ENCODE measurements at regions not wholly inside any gene's neighbourhood (a gene's known extent, or its start where the extent isn't known, plus 50 kb on each side); places are given as distances from the start of the nearest gene placed in this dataset.

GRCh38 chr4:56123547-56123946, 174.8 kb downstream of the CEP135 start:
- H3K27me3 ChIP-seq (replicated peaks; ENCODE audit: insufficient read depth, low read depth, low read length, poor library complexity) = no peaks in the 10 kb centered on the region

GRCh38 chr4:56123051-56123450, 174.3 kb downstream of the CEP135 start:
- ChIA-PET POLR2A (ENCODE audit: low non-redundant PET) (no interaction called here), CTCF (no interaction called here)
- H3K27ac ChIP-seq (ENCODE audit: low read depth, low read length, poor library complexity, severe bottlenecking) = no peak overlapping the region
- H3K4me1 ChIP-seq (ENCODE audit: insufficient read depth, low read length, poor library complexity, severe bottlenecking) = peaks cover 3% of the 10 kb centered on the region
- no peaks in the 10 kb centered on the region for H3K36me3 ChIP-seq (ENCODE audit: insufficient read depth, low read length, poor library complexity, severe bottlenecking)
- intact Hi-C loops (cut with micrococcal nuclease; ENCODE audit: unreplicated experiment) = no loop called here
- DNase-seq (ENCODE audit: low spot score) = no peak
- TF ChIP-seq CTCF (conservative IDR thresholded peaks at IDR 0.05; ENCODE audit: low read depth, low read length) = no peak
- no peak for TF ChIP-seq EZH2 (IDR thresholded peaks at IDR 0.05; ENCODE audit: borderline replicate concordance, low read depth, low read length, poor library complexity, severe bottlenecking)
- H3K27me3 ChIP-seq (replicated peaks; ENCODE audit: insufficient read depth, low read depth, low read length, poor library complexity) = no peaks in the 10 kb centered on the region
- BruUV-seq (replicated peaks) = no TSS peak
- H3K9me3 ChIP-seq (ENCODE audit: low read depth, low read length, poor library complexity, severe bottlenecking) = no peaks in the 10 kb centered on the region
- no peak overlapping the region for H3K4me3 ChIP-seq (ENCODE audit: low read depth, low read length, poor library complexity, severe bottlenecking)

More at GRCh38 chr4:56123547-56123946, 174.8 kb downstream of the CEP135 start:
- no peak for DNase-seq (ENCODE audit: low spot score)
- Histone ChIP-seq H3K4me3 (ENCODE audit: low read depth, low read length, poor library complexity, severe bottlenecking) (no peak overlapping the region), H3K36me3 (ENCODE audit: insufficient read depth, low read length, poor library complexity, severe bottlenecking) (no peaks in the 10 kb centered on the region), H3K4me1 (ENCODE audit: insufficient read depth, low read length, poor library complexity, severe bottlenecking) (peaks cover 5% of the 10 kb centered on the region), H3K9me3 (ENCODE audit: low read depth, low read length, poor library complexity, severe bottlenecking) (no peaks in the 10 kb centered on the region), H3K27ac (ENCODE audit: low read depth, low read length, poor library complexity, severe bottlenecking) (no peak overlapping the region)
- ChIA-PET POLR2A (ENCODE audit: low non-redundant PET) (no interaction called here), CTCF (no interaction called here)
- no peak for TF ChIP-seq EZH2 (IDR thresholded peaks at IDR 0.05; ENCODE audit: borderline replicate concordance, low read depth, low read length, poor library complexity, severe bottlenecking)
- no peak for TF ChIP-seq CTCF (conservative IDR thresholded peaks at IDR 0.05; ENCODE audit: low read depth, low read length)
- no TSS peak for BruUV-seq (replicated peaks)
- intact Hi-C loops (cut with micrococcal nuclease; ENCODE audit: unreplicated experiment) = no loop called here

GRCh38 chr4:56118845-56119244, 170.1 kb downstream of the CEP135 start:
- no peak for DNase-seq (ENCODE audit: low spot score)
- H3K4me3 ChIP-seq (ENCODE audit: low read depth, low read length, poor library complexity, severe bottlenecking) = no peak overlapping the region
- BruUV-seq (replicated peaks) = no TSS peak
- no peak overlapping the region for H3K27ac ChIP-seq (ENCODE audit: low read depth, low read length, poor library complexity, severe bottlenecking)
- ChIA-PET POLR2A (ENCODE audit: low non-redundant PET) (no interaction called here), CTCF (no interaction called here)
- H3K27me3 ChIP-seq (replicated peaks; ENCODE audit: insufficient read depth, low read depth, low read length, poor library complexity) = no peaks in the 10 kb centered on the region
- TF ChIP-seq EZH2 (IDR thresholded peaks at IDR 0.05; ENCODE audit: borderline replicate concordance, low read depth, low read length, poor library complexity, severe bottlenecking) (no peak), CTCF (conservative IDR thresholded peaks at IDR 0.05; ENCODE audit: low read depth, low read length) (no peak)
- H3K4me1 ChIP-seq (ENCODE audit: insufficient read depth, low read length, poor library complexity, severe bottlenecking) = no peaks in the 10 kb centered on the region
- no peaks in the 10 kb centered on the region for H3K9me3 ChIP-seq (ENCODE audit: low read depth, low read length, poor library complexity, severe bottlenecking)
- intact Hi-C loops (cut with micrococcal nuclease; ENCODE audit: unreplicated experiment) = no loop called here
- no peaks in the 10 kb centered on the region for H3K36me3 ChIP-seq (ENCODE audit: insufficient read depth, low read length, poor library complexity, severe bottlenecking)
